Fibroblast of lung (primary cell): ENCODE measurements at regions not wholly inside any gene's neighbourhood (a gene's known extent, or its start where the extent isn't known, plus 50 kb on each side); places are given as distances from the start of the nearest gene placed in this dataset.

Experiments
- EZH2 ChIP-seq: IDR thresholded peaks from 2 replicates; pipeline ENCODE4 v1.5.1; 2012; ENCODE audit warnings: low read length, control low read depth, mild to moderate bottlenecking; ENCODE audit errors: missing control alignments
- TF ChIP-seq, protein P1 (sequence below), 2 donors: IDR thresholded peaks in 1 of 2; conservative IDR thresholded peaks in 1 of 2; 1 replicate in 1 of 2; 2 replicates in 1 of 2; pipeline ENCODE4 v1.5.1; 2011 to 2012; ENCODE audit warnings: low read length in 2 of 2, control low read depth in 1 of 2, inconsistent platforms in 1 of 2, low read depth in 1 of 2, mild to moderate bottlenecking in 1 of 2

DNA sequence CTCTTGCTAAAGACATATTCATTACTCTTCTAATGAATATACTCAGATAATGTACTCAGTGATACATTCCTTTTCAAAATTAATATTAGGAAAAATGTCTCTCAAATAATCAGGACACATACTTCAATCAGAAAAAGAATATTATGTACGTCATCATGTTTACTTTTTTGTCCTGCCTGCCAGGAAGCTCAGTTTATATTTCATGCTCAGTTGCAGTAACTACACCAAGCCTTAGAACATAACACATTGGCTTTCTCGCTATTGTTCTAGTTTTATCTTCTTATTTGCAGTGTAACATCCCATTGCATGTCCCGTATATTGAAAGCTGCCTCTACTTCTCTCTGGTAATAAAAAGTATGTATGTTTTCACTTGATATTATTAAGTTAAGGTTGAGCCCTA, 181.5 kb upstream of the LPP start:
- TF ChIP-seq, protein P1, sequence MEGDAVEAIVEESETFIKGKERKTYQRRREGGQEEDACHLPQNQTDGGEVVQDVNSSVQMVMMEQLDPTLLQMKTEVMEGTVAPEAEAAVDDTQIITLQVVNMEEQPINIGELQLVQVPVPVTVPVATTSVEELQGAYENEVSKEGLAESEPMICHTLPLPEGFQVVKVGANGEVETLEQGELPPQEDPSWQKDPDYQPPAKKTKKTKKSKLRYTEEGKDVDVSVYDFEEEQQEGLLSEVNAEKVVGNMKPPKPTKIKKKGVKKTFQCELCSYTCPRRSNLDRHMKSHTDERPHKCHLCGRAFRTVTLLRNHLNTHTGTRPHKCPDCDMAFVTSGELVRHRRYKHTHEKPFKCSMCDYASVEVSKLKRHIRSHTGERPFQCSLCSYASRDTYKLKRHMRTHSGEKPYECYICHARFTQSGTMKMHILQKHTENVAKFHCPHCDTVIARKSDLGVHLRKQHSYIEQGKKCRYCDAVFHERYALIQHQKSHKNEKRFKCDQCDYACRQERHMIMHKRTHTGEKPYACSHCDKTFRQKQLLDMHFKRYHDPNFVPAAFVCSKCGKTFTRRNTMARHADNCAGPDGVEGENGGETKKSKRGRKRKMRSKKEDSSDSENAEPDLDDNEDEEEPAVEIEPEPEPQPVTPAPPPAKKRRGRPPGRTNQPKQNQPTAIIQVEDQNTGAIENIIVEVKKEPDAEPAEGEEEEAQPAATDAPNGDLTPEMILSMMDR (conservative IDR thresholded peaks at IDR 0.05 in 1 of 2, IDR thresholded peaks at IDR 0.05 in 1 of 2; ENCODE audit: low read depth in 1 of 2, low read length in 2 of 2), result no peak
- TF ChIP-seq EZH2, result no peak
